ENCODE measurements at regions not wholly inside any gene's neighbourhood (a gene's known extent, or its start where the extent isn't known, plus 50 kb on each side); places are given as distances from the start of the nearest gene placed in this dataset.

- H3K36me3 ChIP-seq (ENCODE audit: control insufficient read depth, insufficient read depth, low read length): no peaks in the 10 kb centered on the region
- no peaks in the 10 kb centered on the region for H3K27me3 ChIP-seq (replicated peaks; ENCODE audit: control insufficient read depth, insufficient read depth, low read length)
- CTCF ChIA-PET: no interaction called here
- H3K4me1 Mint-ChIP-seq (ENCODE audit: low read depth, unreplicated experiment): peaks cover 28% of the 10 kb centered on the region
- H3K4me3 Mint-ChIP-seq (ENCODE audit: unreplicated experiment): no peak overlapping the region
- no peak for DNase-seq
- no peaks in the 10 kb centered on the region for H3K27me3 Mint-ChIP-seq (ENCODE audit: insufficient read depth, unreplicated experiment)
- BruUV-seq (replicated peaks): no TSS peak
- no peaks in the 10 kb centered on the region for H3K36me3 Mint-ChIP-seq (ENCODE audit: insufficient read depth, unreplicated experiment)
- TF ChIP-seq CTCF (IDR thresholded peaks at IDR 0.05; ENCODE audit: insufficient read depth in 1 of 2, low read depth in 1 of 2, low read length in 1 of 2, severe bottlenecking in 1 of 2, unreplicated experiment in 1 of 2): no peak
- intact Hi-C loops (cut with micrococcal nuclease; ENCODE audit: unreplicated experiment): loop anchor here (10.0 kb wide), 2 partner anchors 202 to 382 kb away; no protein-coding TSS in a partner anchor
- H3K9me3 ChIP-seq: no peaks in the 10 kb centered on the region
- H3K27ac Mint-ChIP-seq (ENCODE audit: unreplicated experiment): no peak overlapping the region
- H3K4me3 ChIP-seq (ENCODE audit: low read depth, low read length): no peak overlapping the region
- peaks cover 10% of the 10 kb centered on the region for H3K9me3 Mint-ChIP-seq (ENCODE audit: unreplicated experiment)
- POLR2A ChIA-PET: no interaction called here
- H3K4me1 ChIP-seq: peaks cover 23% of the 10 kb centered on the region
Observed at GRCh38 chr4:159483110-159483781, 380.4 kb downstream of the RAPGEF2 start.

DNA sequence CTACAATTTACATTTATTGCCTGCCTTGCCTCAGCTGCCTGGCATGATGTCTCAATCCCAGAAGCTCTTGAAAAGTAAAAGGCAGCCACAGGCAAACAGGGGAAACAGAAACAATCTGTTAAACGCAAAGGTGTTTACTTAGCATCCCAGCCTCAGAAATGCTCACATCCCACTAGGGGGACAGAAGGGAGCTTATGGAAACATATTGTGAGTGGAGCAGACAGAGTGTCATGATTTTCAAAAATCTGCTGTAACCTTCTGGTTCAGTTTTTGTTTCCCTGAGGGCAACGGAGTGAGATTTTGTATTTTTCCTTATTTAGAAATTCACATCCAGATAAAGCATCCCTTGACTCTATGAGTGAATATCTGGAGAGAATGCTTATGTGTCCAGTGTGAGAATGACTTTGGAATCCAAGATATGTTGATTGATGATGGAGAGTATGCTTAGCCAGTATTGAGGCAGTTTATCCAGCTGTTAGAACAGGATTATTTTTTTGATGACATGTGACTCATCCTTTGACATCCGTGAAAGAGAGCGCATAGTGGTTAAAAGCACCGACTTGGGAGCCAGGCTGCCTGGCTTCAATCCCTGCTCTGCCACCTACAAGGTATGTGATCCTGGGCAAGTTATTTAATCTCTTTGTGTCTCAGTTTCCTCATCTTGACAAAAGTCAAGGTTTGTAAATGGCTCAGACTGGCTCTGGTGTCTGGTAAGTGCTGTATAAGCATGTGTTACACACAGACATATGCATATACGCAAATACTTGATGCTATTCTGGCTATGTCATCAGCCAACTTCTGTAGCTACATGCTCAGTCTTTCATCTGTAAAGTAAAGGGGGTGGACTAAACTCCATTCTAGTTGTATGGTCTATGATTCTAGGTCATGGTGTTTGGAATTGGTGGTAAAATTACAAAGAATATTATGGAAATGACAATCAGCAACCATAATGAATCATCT is 381.2 kb downstream of the RAPGEF2 start:
- H3K4me3 ChIP-seq (ENCODE audit: low read depth, low read length): no peak overlapping the region
- H3K9me3 ChIP-seq: no peaks in the 10 kb centered on the region
- Mint-ChIP-seq H3K4me3 (ENCODE audit: unreplicated experiment) (no peak overlapping the region), H3K36me3 (ENCODE audit: insufficient read depth, unreplicated experiment) (no peaks in the 10 kb centered on the region), H3K27me3 (ENCODE audit: insufficient read depth, unreplicated experiment) (no peaks in the 10 kb centered on the region), H3K9me3 (ENCODE audit: unreplicated experiment) (peaks cover 10% of the 10 kb centered on the region), H3K4me1 (ENCODE audit: low read depth, unreplicated experiment) (peaks cover 28% of the 10 kb centered on the region), H3K27ac (ENCODE audit: unreplicated experiment) (no peak overlapping the region)
- no peaks in the 10 kb centered on the region for H3K27me3 ChIP-seq (replicated peaks; ENCODE audit: control insufficient read depth, insufficient read depth, low read length)
- TF ChIP-seq CTCF (IDR thresholded peaks at IDR 0.05; ENCODE audit: insufficient read depth in 1 of 2, low read depth in 1 of 2, low read length in 1 of 2, severe bottlenecking in 1 of 2, unreplicated experiment in 1 of 2): peak in 1 of 2 experiments; percentile 11
- intact Hi-C loops (cut with micrococcal nuclease; ENCODE audit: unreplicated experiment): loop anchor here (10.0 kb wide), 2 partner anchors 201 to 381 kb away; no protein-coding TSS in a partner anchor
- H3K36me3 ChIP-seq (ENCODE audit: control insufficient read depth, insufficient read depth, low read length): no peaks in the 10 kb centered on the region
- BruUV-seq (replicated peaks): no TSS peak
- CTCF ChIA-PET: interaction anchor here (0.5 kb wide), 1 partner anchor 14 kb away, joined by 3 read pairs; no protein-coding TSS in a partner anchor
- POLR2A ChIA-PET: no interaction called here
- no peak for DNase-seq
- H3K4me1 ChIP-seq: peaks cover 23% of the 10 kb centered on the region

- H3K9me3 ChIP-seq: no peaks in the 10 kb centered on the region
- peaks cover 23% of the 10 kb centered on the region for H3K4me1 ChIP-seq
- no peaks in the 10 kb centered on the region for H3K36me3 ChIP-seq (ENCODE audit: control insufficient read depth, insufficient read depth, low read length)
- Mint-ChIP-seq H3K4me1 (ENCODE audit: low read depth, unreplicated experiment) (peaks cover 28% of the 10 kb centered on the region), H3K4me3 (ENCODE audit: unreplicated experiment) (no peak overlapping the region), H3K36me3 (ENCODE audit: insufficient read depth, unreplicated experiment) (no peaks in the 10 kb centered on the region), H3K9me3 (ENCODE audit: unreplicated experiment) (peaks cover 10% of the 10 kb centered on the region), H3K27me3 (ENCODE audit: insufficient read depth, unreplicated experiment) (no peaks in the 10 kb centered on the region), H3K27ac (ENCODE audit: unreplicated experiment) (no peak overlapping the region)
- no peak overlapping the region for H3K4me3 ChIP-seq (ENCODE audit: low read depth, low read length)
- no peak for TF ChIP-seq CTCF (IDR thresholded peaks at IDR 0.05; ENCODE audit: insufficient read depth in 1 of 2, low read depth in 1 of 2, low read length in 1 of 2, severe bottlenecking in 1 of 2, unreplicated experiment in 1 of 2)
- no TSS peak for BruUV-seq (replicated peaks)
- H3K27me3 ChIP-seq (replicated peaks; ENCODE audit: control insufficient read depth, insufficient read depth, low read length): no peaks in the 10 kb centered on the region
- CTCF ChIA-PET: no interaction called here
- intact Hi-C loops (cut with micrococcal nuclease; ENCODE audit: unreplicated experiment): loop anchor here (5.0 to 10.0 kb wide), 3 partner anchors 107 to 380 kb away; no protein-coding TSS in a partner anchor
- POLR2A ChIA-PET: no interaction called here
- peak in 1 of 2 experiments; percentile 49 for DNase-seq
Observed at GRCh38 chr4:159484864-159485263, 382.0 kb downstream of the RAPGEF2 start.

Measured in Caco-2 (cell line).